Stimulated activated CD8-positive, alpha-beta memory T cell treated with anti-CD3 and anti-CD28 coated beads, Interleukin-15, amount 100 ng/mL, for 1 hour (primary cell): ENCODE measurements at regions not wholly inside any gene's neighbourhood (a gene's known extent, or its start where the extent isn't known, plus 50 kb on each side); places are given as distances from the start of the nearest gene placed in this dataset.
"Not testable (repeated sequence)": the region's sequence is repeated elsewhere in the genome, so short reads cannot be mapped to it uniquely, and the experiment has no call there.

Source experiments
- DNase-seq: peaks from one replicate; pipeline ENCODE4 v3.0.0-alpha.2; 2020; ENCODE audit warnings: low read depth

DNA sequence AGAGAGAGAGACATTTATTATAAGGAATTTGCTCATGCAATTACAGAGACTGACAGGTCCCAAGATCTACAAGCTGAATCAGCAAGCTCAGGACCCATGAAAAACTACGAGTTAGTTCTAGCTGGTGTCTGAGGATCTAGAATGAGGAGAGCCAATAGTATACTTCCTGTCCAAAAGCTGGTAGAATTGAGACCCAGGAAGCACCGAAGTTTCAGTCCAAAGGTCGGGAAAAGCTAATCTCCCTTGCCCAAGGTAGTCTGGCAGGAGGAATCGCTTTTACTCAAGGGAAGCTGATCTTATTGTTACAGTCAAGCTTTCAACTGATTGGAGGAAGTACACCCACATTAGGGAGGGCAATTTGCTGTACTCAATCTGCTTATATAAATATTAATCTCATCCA lies 389.6 kb downstream of the ADCYAP1 start:
- no peak for DNase-seq

DNA sequence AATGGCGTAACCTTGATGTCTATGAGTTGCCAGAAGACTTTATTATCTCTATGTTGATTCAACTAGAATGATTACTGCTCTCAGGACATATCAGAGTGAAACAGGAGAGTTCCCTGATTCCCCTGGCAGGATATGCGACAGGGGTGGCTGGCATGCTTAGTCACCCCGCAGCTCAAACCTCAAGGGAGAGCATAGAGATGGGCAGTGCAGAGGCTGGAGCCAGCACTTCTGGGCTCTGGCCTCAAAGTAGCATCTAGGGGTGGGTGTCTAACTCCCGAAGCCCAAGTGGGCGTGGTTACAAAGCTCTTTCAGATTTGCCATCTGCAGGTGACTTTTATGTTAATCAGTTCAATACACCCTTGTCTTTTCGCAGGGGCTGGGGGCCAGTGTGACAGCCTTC lies 391.6 kb downstream of the ADCYAP1 start:
- DNase-seq: no peak

DNA sequence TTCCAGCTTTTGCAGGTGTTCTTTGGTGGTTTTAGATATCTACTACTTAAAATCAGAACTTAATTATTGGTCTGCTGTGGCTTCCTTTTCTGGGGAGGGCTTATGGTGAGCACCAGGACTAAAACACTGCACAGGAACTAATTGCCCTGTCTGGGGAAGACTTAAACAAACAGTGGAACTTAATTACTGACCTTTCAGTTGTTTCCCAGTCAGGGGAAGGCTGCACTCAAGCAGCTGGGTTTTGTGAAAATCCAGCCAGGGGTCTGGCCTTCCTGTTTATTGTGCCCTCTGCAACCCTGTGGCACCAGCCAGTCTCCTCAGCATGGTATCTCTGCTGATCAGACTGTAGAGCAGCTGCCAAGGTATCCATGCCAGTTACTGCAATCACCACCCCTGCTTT lies 398.2 kb downstream of the ADCYAP1 start:
- DNase-seq: no peak

DNA sequence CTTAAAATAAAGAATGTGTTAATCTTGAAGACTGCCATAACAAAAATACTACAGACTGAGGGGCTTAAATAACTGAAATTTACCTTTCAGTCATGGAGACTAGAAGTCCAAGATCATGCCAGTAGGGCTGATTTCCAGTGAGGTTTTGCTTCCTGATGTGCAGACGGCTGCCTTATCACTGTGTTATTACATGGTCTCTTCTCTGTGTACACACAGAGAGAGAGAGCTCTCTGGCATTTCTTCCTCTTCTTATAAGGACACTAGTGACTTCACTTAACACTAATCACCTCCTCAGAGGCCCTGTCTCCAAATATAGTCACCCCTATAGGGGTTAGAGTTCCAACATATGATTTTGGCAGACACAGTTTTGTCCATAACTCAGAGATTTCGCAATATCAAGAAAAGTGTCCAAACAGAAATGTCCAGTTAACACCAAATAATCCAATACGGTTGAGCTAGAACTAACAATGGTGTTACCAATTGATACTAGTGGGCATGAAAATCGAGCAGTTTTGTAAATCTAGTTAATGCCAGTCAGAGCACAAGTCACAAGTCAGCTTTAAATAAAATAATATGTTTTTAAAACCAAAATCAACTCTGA lies 399.8 kb downstream of the ADCYAP1 start:
- no peak for DNase-seq

DNA sequence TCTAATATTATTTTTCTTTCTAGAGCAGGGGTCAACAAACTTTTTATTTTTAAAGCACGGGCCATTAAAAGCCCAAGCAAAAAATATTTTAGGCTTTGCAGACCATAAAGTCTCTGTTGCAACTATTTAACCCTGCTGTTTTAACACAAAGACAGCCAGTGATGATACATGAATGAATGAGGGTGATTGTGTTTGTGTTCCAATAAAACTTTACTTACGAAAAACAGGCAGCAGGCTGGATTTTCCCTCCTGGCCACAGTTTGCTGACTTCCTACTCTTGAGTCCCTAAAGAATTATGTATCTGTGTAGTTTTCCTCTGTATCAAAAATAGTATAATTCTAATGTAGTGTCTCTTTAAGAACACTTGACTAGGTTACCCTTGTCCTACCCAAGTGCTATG lies 402.0 kb downstream of the ADCYAP1 start:
- DNase-seq: no peak

DNA sequence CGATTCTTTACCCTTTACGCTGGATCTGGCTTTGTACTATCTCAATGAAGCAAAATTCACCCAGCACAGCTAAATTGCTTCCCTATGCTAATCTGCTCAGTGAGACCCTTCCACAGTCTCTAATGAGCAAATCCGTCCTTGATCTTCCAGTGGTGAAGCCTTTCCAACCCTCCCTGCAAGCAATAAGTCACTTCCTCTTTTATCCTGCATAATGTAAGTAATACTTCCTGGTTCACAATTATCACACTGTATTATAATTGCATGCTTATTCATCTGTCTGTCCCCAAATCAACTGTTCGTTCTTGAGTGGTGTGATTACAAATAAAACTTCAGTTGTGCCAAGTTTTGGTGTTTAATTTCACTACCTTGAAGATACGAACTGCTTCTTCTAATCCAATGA lies 404.0 kb downstream of the ADCYAP1 start:
- no peak for DNase-seq

DNA sequence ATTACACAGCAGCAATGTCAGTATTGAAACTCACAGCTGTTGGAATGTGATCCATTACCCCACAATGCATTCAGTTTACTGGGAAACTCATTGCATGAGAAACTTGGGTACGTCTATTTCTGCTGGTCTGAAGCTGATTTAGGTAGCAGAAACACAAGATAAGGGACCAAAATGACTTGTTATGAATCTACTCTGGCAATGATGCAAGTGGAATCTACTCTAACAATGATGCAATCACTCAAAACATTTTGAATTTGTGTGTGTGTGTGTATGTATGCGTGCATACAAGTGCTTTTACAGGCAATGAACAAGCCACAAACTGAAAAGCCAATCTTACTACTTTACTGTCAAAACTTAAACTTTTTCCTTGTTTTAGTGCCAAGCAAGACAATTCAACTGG lies 406.7 kb downstream of the ADCYAP1 start:
- DNase-seq: no peak

DNA sequence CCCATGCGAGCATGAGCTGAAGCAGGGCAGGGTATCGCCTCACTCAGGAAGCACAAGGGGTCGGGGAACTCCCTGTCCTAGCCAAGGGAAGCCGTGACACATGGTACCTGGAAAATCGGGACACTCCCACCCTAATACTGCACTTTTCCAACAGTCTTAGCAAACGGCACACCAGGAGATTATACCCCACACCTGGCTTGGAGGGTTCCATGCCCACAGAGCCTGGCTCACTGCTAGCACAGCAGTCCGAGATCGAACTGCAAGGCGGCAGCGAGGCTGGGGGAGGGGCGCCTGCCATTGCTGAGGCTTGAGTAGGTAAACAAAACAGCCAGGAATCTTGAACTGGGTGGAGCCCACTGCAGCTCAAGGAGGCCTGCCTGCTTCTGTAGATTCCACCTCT lies 430.7 kb downstream of the ADCYAP1 start:
- not testable (repeated sequence) for DNase-seq

DNA sequence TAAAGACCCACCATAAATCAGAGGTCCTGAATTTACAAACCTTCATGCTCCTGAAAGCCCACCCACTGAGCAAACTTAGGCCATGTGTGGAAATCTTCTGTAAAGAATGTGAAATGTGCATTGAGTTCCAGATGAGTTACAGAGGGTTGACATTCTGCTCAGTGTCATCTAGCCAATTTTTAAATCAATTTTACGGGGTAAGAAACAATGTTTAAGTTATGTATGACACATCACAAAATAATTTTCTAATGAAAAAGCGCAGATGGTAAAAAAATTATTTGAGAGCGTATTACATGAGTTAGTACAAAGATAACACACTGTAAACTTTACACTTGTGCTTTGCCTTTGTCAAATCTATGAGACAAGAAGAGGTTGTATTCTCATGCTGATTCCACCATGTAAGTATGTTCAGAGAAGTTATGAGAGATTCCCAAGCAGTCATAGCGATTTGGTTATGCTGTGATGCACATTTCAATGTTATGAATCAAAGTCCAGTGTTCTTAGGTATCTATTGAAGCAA lies 446.3 kb downstream of the ADCYAP1 start:
- DNase-seq: no peak

DNA sequence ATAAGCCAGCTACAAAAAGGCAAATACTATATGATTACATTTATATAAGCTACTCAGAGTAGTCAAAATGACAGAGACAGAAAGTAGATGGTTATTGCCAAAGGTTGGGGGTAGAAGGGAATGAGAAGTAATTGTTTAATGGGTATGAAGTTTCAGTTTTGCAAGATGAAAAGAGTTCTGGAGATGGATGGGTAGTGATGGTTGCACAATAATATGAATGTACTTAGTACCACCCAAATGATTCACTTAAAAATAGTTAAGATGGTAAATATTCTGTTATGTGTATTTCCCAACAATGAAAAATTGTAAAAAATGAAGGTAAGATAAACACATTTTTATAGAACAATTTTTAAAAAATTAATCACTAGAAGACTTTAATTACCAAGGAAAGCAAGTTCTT lies 448.4 kb downstream of the ADCYAP1 start:
- no peak for DNase-seq

DNA sequence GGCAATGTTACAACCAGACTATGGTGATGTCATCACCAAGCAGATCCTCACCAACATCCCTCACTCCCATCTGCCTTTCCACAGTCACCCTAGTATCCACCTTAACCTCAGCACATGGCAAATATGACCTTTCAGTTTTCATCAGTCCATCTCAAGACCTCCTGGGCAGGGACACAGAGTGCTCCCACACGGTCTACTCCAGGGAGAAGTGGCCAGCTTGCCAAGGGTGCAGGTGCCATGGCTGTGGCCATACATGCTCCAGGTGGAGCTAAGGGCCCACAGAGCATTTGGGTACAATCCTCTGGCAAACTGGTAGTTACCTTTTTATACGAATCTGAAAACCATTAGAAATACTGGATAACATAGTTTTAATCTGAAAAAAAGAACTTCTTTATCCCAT lies 453.1 kb downstream of the ADCYAP1 start:
- DNase-seq: no peak

DNA sequence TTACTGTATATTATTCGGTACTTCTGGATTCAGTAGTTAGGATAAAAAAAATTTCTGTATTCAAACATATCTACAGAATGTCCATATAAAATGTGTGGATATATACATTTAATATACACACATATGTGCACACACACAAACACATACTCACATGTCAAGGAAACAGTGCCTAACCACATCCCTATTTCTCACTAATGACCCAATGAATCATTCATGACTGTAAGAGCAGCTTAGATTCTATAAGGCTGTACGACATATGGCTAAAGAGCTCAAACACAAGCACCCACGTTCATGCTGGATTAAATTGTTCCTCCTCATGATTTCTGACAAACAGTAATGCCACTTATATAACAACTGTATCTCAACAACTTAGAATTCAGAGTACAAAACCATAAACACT lies 457.3 kb downstream of the ADCYAP1 start:
- DNase-seq: no peak

DNA sequence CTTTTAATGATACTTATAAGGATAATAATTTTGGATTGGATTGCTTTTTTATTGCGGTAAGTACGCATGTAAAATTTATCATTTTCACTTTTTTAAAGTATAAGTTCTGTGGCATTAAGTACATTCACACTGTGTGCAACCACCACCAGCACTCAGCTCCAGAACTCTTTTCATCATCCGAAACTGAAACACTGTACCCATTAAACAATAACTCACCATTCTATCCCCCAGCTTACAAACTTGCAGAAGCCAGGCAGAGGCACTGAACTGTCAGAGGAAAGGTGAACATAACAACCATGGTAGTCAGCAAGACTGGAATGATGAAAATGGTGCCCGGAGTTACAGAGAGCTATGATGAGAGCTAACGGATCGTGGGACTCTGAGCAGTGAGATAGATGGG lies 465.9 kb downstream of the ADCYAP1 start:
- no peak for DNase-seq

DNA sequence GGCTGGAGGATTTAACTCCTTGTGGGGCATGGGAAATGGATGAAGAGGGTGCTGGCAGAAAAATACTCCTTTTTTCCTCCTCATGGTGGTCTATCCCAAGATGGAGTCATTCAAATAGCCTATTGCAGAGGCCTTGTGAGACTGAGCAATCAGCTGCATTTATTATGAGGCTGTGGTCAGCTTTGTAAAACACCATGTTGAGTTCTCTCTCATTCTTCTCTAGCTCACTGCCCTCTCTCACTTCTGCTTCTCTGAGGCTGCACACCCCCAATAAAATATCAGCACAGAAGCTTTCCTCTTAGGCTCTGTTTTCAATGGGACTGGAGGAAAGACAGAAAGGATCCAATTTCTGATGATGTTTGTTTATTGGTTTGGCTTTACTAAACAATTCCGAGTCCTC lies 467.1 kb downstream of the ADCYAP1 start:
- no peak for DNase-seq

DNA sequence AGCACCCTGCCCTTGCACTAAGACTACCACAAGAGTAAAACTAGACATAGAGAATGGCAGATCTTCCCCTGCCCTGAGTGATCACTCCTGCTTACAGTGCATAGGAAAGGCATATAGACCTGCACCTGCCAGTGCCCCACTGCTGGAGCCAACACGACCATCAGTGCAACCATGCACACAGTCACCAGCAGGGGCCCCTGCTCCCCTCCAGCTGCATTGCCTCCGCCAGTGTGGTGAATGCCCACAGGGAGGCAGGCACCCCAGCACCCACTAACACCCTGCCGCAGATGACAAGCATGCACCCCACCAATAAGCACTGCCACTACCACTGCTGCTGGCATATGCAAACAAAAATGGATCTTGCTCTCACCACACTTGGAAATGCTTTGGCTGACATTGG lies 478.8 kb downstream of the ADCYAP1 start:
- no peak for DNase-seq

DNA sequence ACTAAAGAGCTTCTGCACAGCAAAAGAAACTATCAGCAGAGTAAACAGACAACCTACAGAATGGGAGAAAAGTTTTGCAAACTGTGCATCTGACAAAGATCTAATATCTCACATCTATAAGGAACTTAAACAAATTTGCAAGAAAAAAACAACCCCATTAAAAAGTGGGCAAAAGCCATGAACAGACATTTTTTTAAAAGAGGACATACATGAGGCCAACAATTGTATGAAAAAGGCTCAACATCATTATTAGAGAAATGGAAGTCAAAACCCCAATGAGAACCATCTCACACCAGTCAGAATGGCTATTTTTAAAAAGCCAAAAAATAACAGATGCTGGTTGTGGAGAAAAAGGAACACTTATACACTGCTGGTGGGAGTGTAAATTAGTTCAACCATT lies 483.8 kb downstream of the ADCYAP1 start:
- not testable (repeated sequence) for DNase-seq

DNA sequence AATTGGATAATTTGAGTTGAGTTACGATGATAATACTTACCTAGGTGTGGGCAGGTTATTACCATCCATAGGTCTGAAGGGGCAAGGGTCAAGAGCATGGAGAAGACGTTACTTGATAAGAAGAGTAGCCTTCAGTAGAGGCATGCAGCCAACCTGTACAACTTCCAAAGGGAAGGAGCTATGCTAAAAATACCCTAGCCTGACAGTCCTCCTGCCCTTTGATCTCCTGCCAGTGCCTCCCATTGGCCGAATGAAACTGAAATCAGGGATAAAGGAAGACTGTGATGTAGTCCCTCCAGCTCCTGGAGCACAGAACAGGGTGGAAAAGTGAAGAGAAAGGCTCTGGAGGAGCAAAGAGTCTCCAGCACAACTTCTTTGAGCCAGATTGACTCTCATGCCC lies 487.4 kb downstream of the ADCYAP1 start:
- no peak for DNase-seq

DNA sequence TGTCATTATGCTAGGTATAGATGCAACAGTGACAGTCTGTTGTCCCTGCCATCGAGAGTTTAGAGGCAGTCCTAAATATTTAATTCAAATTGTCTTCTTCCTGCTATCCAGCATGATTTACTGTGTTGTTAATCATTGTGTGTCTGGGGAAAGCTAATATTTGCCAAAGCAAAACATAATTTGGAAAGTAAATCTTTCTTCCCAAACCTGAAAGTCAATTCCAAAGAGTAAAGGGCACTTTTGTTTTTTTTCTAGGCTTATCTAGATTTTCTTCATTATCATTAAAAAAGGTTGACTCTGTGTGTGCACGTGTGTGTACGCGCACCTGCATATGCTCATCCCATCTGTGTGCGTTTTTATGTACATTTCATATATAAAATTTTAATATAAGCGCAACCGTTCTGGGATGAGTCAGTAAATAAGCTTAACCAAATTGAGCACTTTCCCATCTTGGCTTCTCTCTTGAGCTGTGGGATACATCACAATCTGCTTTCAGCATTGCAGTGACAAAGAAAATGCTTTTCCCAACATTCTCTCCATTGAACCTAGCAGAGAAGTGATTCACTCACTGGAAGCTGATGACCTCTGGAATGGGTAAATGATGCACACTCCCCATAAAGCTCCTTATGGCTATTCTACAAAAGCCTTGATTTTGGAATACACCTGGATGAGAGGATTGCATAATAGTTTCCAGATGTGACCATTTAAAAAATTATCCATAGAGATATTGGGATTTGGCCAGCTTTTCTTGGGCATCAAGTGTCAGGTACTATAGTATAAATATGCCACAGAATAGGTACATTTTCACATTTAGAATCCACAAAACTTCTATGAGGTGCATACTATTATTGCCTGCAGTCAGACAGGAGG lies 488.4 kb downstream of the ADCYAP1 start:
- no peak for DNase-seq

DNA sequence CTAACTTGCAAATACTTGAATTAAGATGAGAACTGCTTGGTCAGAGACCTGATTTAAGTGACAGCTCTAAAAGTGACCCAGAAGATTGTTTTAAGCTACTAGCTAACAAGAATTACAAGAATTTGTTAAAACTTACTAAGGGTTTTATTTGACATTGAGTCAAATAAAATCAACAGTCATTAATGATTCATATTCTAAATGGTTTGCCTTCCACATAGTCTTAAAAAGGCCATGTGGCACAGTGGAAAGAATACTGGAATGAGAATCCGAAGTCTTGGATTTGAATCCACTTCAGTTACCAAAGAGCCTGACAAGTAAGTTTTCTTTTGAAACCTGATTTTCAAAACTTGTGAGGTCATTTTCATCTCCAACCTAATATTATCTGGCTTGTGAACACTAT lies 489.3 kb downstream of the ADCYAP1 start:
- no peak for DNase-seq

DNA sequence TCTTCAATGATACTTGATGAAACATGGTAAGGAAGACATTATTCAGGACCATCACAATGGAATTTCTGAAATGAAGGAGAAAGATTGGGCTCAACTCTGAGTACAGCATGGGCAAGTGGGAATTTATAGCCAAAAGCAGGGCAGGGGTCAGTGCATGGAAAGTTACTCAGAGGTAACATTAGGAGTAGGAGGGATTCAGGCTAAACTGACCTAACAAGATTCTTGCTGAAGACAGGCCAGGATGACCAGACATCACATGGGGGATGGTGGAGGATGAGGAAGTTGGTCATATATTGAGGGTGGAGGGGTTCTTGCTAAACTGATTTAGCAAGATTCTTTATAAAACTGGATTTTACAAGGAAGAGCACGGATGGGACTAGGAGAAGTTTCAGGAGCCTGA lies 489.8 kb downstream of the ADCYAP1 start:
- DNase-seq: no peak

DNA sequence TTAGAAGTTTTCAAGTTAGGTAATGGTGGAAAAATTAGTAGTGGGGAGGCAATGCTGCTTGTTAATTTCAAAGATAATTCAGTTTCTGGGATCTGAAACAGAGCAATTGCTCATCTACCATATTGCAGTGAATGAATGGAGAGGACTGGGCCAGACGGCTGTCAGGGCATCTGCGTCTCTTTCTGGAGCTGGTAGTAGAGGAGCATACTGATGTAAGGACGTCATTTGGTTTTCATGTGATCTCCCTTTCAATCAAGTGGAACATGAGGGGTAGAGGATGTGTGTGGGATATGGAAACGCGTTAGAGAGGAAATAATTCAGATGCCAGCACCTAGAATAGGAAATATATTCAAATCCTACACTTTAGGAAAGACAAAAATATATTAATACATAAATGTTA lies 490.3 kb downstream of the ADCYAP1 start:
- DNase-seq: no peak

DNA sequence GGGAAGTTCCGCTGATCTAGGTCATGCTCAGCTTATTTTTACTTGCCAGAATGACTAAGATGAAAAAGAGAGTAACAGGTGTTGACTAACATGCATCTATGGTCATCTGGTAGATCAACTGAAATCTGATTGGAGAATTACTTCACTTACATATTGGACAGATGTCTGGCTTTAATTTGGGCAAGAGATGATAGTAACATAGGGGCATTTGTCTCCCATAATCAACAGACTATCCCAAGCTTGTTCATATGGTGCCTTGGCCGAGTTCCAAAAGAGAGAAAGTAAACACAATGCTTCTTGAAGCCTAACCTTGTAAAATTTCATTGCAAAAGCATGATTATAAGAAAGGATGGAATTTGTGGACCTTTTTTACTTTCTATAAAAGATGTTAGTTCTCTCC lies 503.7 kb downstream of the ADCYAP1 start:
- DNase-seq: no peak

DNA sequence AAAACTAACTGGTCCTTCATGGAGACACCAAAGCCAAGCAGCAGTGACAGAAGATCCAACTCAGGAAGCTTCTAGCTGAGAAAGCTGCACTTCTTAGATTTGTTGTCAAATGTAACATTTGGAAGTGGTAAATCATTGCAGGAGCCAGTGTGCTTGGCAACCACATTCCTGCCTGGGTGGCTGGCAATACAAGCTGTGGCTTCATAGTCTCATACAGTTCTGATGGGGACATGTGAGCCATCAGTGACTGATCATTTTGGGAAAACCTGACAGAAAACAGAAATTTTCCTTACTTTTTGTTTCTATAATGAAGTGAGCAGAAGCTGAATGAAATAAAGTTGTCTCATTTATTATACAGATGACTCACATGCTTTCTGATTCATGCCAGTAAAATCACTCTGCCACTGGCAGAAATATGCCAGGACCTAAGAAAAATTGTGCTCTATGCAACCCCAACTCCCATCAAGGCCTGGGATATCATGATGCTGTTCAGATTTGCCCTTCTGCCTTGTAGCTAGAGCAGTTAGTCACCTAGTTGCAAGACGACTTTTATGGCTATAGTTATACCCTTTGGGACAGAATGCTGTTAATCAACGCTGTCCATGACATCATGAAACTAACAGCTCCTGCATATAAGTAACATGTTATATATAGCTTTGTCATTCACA lies 508.1 kb downstream of the ADCYAP1 start:
- no peak for DNase-seq
